ENCODE measurements at regions not wholly inside any gene's neighbourhood (a gene's known extent, or its start where the extent isn't known, plus 50 kb on each side); places are given as distances from the start of the nearest gene placed in this dataset.

DNA sequence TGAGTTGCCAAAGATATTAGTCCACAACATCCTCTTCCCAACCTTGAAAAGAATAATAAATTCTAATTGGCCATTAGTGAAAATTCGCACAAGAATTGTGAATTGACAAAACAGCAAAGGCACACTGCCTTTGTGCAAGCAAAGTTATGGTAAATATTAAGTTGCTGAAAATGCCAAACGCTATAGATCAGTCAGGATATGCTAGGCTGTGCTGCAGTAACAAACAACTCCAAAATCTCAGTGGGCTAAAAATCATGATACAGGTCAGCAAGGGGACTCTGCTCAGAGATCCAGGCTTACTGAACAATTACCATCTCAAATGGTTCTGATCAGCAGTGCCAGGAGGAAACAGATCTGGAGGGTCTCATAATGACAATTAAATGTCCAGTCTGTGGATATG is 238.0 kb upstream of the IGF1R start:
- Histone ChIP-seq H3K36me3 (ENCODE audit: control insufficient read depth in 5 of 5, insufficient read depth in 5 of 5, low read length in 5 of 5) (no peaks in the 10 kb centered on the region), H3K4me1 (ENCODE audit: control insufficient read depth in 5 of 5, insufficient read depth in 5 of 5, low read length in 5 of 5) (peaks cover 0 to 26% (median 22%) of the 10 kb centered on the region in 5 donors), H3K9ac (ENCODE audit: low read length in 5 of 5) (no peak overlapping the region), H3K27ac (ENCODE audit: low read depth, low read length) (no peak overlapping the region), H3K9me3 (ENCODE audit: control insufficient read depth in 5 of 5, low read length in 5 of 5) (peaks cover 0 to 8% (median 0%) of the 10 kb centered on the region in 5 donors), H3K27me3 (ENCODE audit: control insufficient read depth in 5 of 5, insufficient read depth in 4 of 5, low read length in 5 of 5) (no peaks in the 10 kb centered on the region), H3K4me3 (ENCODE audit: low read depth in 1 of 5, low read length in 5 of 5) (no peak overlapping the region)

DNA sequence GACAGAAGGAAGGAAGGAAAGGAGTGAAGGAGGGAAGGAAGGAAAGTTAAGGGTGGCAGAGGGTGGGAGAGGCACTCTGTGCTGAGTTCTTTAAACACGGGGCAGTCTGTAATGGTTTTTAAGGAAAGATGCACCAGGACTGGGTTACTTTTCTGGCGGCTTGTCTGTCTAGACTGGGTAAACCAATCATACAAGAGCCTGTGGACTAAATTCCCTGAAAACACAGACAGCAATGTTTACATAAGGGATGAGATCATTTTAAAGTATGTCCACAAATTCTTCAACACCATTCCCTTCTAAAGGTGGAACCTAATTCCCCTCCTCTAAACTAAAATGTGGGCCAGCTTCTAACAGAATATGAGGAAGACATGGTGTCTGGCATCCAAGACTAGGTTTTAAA is 235.5 kb upstream of the IGF1R start:
- Histone ChIP-seq H3K9me3 (ENCODE audit: control insufficient read depth in 5 of 5, low read length in 5 of 5) (peaks cover 0 to 8% (median 0%) of the 10 kb centered on the region in 5 donors), H3K27me3 (ENCODE audit: control insufficient read depth in 5 of 5, insufficient read depth in 4 of 5, low read length in 5 of 5) (peaks cover 0 to 2% (median 0%) of the 10 kb centered on the region in 5 donors), H3K27ac (ENCODE audit: low read depth, low read length) (no peak overlapping the region), H3K9ac (ENCODE audit: low read length in 5 of 5) (no peak overlapping the region), H3K4me1 (ENCODE audit: control insufficient read depth in 5 of 5, insufficient read depth in 5 of 5, low read length in 5 of 5) (peaks cover 5 to 50% (median 38%) of the 10 kb centered on the region in 5 donors), H3K36me3 (ENCODE audit: control insufficient read depth in 5 of 5, insufficient read depth in 5 of 5, low read length in 5 of 5) (no peaks in the 10 kb centered on the region), H3K4me3 (ENCODE audit: low read depth in 1 of 5, low read length in 5 of 5) (no peak overlapping the region)

DNA sequence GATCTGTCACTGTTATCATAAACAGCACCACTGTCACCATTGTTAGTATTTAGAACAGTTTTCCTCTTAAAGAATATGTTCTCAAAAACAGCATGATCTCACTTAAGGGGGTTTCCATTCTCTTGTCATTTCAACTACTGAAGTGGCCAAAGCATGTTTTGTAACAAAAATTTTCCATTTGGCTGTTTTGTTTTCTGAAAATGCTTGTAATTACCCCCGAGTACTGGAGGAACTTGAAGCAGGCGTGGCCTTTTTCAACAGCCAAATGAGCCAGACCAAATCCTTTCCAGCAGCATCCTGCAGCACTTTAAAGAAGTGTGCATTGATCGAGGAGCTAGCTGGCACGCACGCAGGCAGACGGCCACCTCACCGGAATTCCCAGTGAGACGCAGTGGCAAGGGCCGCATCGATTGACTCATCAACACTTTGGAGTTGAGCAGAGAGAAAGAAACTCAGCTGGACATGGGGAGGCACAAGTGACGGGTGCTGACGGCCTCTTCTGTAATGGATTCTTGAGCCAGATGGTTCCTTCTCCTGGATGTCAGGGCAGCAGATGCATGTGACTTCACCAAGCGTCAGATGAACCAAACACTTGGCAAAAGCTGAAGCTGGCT is 234.3 kb upstream of the IGF1R start:
- Histone ChIP-seq H3K27me3 (ENCODE audit: control insufficient read depth in 5 of 5, insufficient read depth in 4 of 5, low read length in 5 of 5) (peaks cover 0 to 2% (median 0%) of the 10 kb centered on the region in 5 donors), H3K27ac (ENCODE audit: low read depth, low read length) (peak overlapping the region; percentile 9), H3K9ac (ENCODE audit: low read length in 5 of 5) (no peak overlapping the region), H3K9me3 (ENCODE audit: control insufficient read depth in 5 of 5, low read length in 5 of 5) (peaks cover 0 to 8% (median 0%) of the 10 kb centered on the region in 5 donors), H3K4me3 (ENCODE audit: low read depth in 1 of 5, low read length in 5 of 5) (no peak overlapping the region), H3K36me3 (ENCODE audit: control insufficient read depth in 5 of 5, insufficient read depth in 5 of 5, low read length in 5 of 5) (no peaks in the 10 kb centered on the region), H3K4me1 (ENCODE audit: control insufficient read depth in 5 of 5, insufficient read depth in 5 of 5, low read length in 5 of 5) (peaks cover 5 to 56% (median 46%) of the 10 kb centered on the region in 5 donors)

DNA sequence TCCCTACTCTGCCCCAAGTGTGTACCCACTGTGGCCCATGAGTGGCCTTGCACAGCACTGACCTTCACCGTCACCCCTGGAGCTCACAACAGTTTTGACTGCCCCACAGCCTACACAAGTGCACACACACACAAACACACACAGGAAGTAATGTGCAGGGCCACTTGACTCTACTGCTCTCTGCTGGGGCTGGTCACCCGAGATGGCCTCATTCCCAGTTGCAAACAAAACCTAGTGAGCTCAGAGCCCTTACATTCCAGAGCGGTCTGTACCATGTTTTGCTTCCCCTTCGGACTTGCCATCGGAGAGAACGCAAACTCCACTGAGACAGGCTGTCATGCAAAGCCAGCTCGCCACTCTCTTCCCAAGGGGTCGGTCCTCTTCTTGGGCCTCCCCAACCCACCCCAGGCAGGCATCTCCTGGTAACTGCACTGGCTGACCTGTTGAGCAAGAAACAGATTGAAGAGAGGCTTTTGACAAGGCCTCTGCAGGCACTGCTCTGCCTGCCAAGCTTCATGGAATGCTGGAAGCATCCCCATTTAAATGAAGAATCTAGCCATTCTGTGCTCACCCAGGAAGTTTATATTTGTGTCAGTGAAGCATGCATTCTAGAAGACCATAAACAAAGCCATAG is 232.0 kb upstream of the IGF1R start:
- H3K9ac ChIP-seq (ENCODE audit: low read length in 5 of 5), result peak overlapping the region in 1 of 5 donors; percentile 24

DNA sequence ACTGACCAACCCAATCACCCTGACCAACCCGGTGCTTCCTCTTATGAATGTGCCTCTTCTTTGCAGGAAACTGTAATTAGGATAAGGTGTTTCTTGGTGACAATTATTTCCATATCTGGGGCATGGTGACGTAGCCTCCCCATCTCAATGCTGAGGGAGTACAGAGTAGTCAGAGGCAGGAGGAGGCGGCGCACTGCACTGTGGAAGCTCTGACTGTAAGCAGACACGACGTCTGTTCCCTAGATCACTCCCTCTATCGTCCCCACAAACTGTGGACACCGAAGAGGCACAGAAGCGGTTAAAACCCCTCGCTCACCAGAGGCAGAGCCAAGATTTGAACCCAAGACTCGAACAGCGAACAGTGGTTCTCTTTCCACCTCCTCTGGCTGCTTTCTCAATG is 231.0 kb upstream of the IGF1R start:
- H3K4me3 ChIP-seq (ENCODE audit: low read depth in 1 of 5, low read length in 5 of 5), result no peak overlapping the region
- H3K9me3 ChIP-seq (ENCODE audit: control insufficient read depth in 5 of 5, low read length in 5 of 5), result no peaks in the 10 kb centered on the region
- H3K27me3 ChIP-seq (ENCODE audit: control insufficient read depth in 5 of 5, insufficient read depth in 4 of 5, low read length in 5 of 5), result peaks cover 4 to 22% (median 17%) of the 10 kb centered on the region in 5 donors
- no peaks in the 10 kb centered on the region for H3K36me3 ChIP-seq (ENCODE audit: control insufficient read depth in 5 of 5, insufficient read depth in 5 of 5, low read length in 5 of 5)
- peaks cover 6 to 67% (median 48%) of the 10 kb centered on the region in 5 donors for H3K4me1 ChIP-seq (ENCODE audit: control insufficient read depth in 5 of 5, insufficient read depth in 5 of 5, low read length in 5 of 5)
- H3K9ac ChIP-seq (ENCODE audit: low read length in 5 of 5), result no peak overlapping the region
- H3K27ac ChIP-seq (ENCODE audit: low read depth, low read length), result peak overlapping the region; percentile 86

More for the DNA sequence above, 232.0 kb upstream of the IGF1R start:
- Histone ChIP-seq H3K36me3 (ENCODE audit: control insufficient read depth in 5 of 5, insufficient read depth in 5 of 5, low read length in 5 of 5) (no peaks in the 10 kb centered on the region), H3K27me3 (ENCODE audit: control insufficient read depth in 5 of 5, insufficient read depth in 4 of 5, low read length in 5 of 5) (peaks cover 0 to 12% (median 8%) of the 10 kb centered on the region in 5 donors), H3K9me3 (ENCODE audit: control insufficient read depth in 5 of 5, low read length in 5 of 5) (no peaks in the 10 kb centered on the region), H3K4me1 (ENCODE audit: control insufficient read depth in 5 of 5, insufficient read depth in 5 of 5, low read length in 5 of 5) (peaks cover 5 to 63% (median 46%) of the 10 kb centered on the region in 5 donors), H3K27ac (ENCODE audit: low read depth, low read length) (peak overlapping the region; percentile 86), H3K4me3 (ENCODE audit: low read depth in 1 of 5, low read length in 5 of 5) (peak overlapping the region in 1 of 5 donors; percentile 12)

DNA sequence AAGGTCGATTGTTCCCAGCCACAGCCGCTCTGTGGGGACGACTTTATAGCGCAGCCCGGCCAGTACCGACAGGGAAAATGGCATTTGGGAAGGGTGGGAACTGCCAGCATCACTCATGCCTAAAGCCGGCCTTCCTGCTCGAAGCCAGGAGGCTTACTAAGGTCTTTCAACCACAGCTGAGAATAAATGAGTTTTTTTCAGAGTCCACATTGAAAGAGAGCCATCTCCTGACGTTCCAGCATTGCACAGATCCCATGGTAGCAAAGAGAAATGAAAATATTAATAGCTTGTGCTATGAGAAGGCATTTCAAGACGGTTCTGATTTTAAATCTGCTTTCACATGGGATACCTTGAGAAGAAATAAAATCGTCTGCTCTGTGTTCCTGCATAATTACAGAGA is 230.2 kb upstream of the IGF1R start:
- Histone ChIP-seq H3K36me3 (ENCODE audit: control insufficient read depth in 5 of 5, insufficient read depth in 5 of 5, low read length in 5 of 5) (no peaks in the 10 kb centered on the region), H3K9me3 (ENCODE audit: control insufficient read depth in 5 of 5, low read length in 5 of 5) (no peaks in the 10 kb centered on the region), H3K4me3 (ENCODE audit: low read depth in 1 of 5, low read length in 5 of 5) (no peak overlapping the region), H3K27ac (ENCODE audit: low read depth, low read length) (no peak overlapping the region), H3K9ac (ENCODE audit: low read length in 5 of 5) (no peak overlapping the region), H3K4me1 (ENCODE audit: control insufficient read depth in 5 of 5, insufficient read depth in 5 of 5, low read length in 5 of 5) (peaks cover 6 to 67% (median 48%) of the 10 kb centered on the region in 5 donors), H3K27me3 (ENCODE audit: control insufficient read depth in 5 of 5, insufficient read depth in 4 of 5, low read length in 5 of 5) (peaks cover 4 to 27% (median 24%) of the 10 kb centered on the region in 5 donors)

DNA sequence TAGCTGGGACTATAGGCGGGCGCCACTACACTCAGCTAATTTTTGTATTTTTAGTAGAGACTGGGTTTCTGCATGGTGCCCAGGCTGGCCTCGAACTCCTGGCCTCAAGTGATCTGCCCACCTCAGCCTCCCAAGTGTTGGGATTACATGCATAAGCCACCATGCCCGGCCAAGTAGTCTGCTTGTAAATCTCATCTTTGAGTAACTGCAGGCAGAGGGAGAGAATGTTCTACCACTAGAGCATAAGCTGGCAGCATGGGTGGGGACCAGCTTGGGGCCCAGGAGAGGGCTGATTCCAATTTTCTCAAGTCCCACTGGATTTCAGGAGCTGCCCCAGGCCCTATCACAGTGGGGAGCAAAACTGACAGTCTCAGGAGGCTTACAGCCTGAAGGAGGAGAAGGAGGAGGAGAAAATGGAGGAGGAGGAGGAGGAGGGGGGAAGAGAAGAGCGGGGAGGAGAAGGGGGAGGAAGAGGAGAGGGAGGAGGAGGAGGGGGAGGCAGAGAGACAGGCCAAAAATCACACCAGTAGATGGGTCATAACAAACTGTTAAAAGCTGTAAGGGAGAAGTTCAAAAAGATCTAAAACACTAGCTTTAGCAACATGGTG is 229.1 kb upstream of the IGF1R start:
- Histone ChIP-seq H3K9me3 (ENCODE audit: control insufficient read depth in 5 of 5, low read length in 5 of 5) (no peaks in the 10 kb centered on the region), H3K4me1 (ENCODE audit: control insufficient read depth in 5 of 5, insufficient read depth in 5 of 5, low read length in 5 of 5) (peaks cover 6 to 60% (median 43%) of the 10 kb centered on the region in 5 donors), H3K27ac (ENCODE audit: low read depth, low read length) (no peak overlapping the region), H3K27me3 (ENCODE audit: control insufficient read depth in 5 of 5, insufficient read depth in 4 of 5, low read length in 5 of 5) (peaks cover 4 to 27% (median 24%) of the 10 kb centered on the region in 5 donors), H3K4me3 (ENCODE audit: low read depth in 1 of 5, low read length in 5 of 5) (no peak overlapping the region), H3K36me3 (ENCODE audit: control insufficient read depth in 5 of 5, insufficient read depth in 5 of 5, low read length in 5 of 5) (no peaks in the 10 kb centered on the region), H3K9ac (ENCODE audit: low read length in 5 of 5) (no peak overlapping the region)

DNA sequence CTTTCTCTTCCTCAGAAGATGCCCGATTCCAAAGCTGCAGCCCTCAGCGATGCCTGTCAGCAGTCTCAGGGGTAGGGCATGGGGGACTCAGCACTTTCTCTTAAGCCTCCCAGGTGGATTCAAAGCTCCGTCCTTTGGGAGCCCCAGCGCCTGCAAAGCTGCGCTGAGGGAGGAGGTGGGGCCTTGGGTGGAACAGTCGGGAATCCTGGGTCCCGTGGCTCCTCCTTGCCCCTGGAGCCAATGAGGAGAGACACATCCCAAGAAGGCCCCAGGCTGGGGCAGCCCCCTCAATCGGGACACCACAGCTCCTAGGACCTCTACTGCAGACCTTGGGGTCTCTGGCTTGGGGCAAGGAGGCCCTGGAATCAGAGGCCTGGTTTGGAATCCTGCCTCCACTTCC is 227.5 kb upstream of the IGF1R start:
- Histone ChIP-seq H3K36me3 (ENCODE audit: control insufficient read depth in 5 of 5, insufficient read depth in 5 of 5, low read length in 5 of 5) (no peaks in the 10 kb centered on the region), H3K9me3 (ENCODE audit: control insufficient read depth in 5 of 5, low read length in 5 of 5) (no peaks in the 10 kb centered on the region), H3K9ac (ENCODE audit: low read length in 5 of 5) (peak overlapping the region in 2 of 5 donors; percentile 16 to 17), H3K27me3 (ENCODE audit: control insufficient read depth in 5 of 5, insufficient read depth in 4 of 5, low read length in 5 of 5) (peaks cover 4 to 27% (median 24%) of the 10 kb centered on the region in 5 donors), H3K27ac (ENCODE audit: low read depth, low read length) (no peak overlapping the region), H3K4me1 (ENCODE audit: control insufficient read depth in 5 of 5, insufficient read depth in 5 of 5, low read length in 5 of 5) (peaks cover 6 to 48% (median 37%) of the 10 kb centered on the region in 5 donors), H3K4me3 (ENCODE audit: low read depth in 1 of 5, low read length in 5 of 5) (peak overlapping the region; percentile 8 to 61 (median 52))

DNA sequence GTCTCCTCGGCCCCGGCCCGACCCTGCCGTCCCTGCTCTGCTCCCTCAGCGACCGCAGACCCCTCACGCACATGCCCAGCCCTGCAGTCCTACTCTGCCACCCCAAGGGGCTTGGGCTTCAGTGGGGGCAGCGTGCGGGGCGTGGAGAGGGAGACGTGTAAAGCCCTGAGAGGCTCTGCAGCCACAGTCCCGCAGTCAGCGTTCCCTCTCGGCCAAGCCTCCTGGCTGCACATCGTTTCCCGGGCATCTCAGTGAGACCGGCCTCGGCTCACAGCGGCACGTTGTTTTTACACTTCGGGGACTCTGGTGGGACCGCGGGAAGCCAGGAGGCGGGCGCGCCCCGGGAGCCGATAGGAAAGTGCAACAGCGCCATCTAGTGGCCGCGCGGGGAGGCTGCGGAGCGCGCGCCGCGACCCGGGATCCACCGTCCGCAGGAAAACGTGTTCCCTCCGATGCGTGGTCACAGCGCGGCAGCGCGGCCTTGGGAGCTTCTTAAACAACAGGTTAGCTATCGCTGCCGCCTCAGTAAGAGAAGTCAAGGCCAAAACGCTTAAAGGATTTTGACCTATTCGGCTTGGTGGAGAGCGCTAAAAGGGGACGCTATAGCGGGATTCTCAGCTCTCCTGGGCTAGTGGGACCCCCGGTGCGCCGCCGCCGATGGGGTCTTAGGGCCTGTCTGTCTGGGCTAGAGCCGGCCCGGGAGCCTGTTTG is 226.8 kb upstream of the IGF1R start:
- Histone ChIP-seq H3K9me3 (ENCODE audit: control insufficient read depth in 5 of 5, low read length in 5 of 5) (no peaks in the 10 kb centered on the region), H3K9ac (ENCODE audit: low read length in 5 of 5) (peak overlapping the region in 2 of 5 donors; percentile 39 to 41), H3K27me3 (ENCODE audit: control insufficient read depth in 5 of 5, insufficient read depth in 4 of 5, low read length in 5 of 5) (peaks cover 4 to 33% (median 26%) of the 10 kb centered on the region in 5 donors), H3K4me1 (ENCODE audit: control insufficient read depth in 5 of 5, insufficient read depth in 5 of 5, low read length in 5 of 5) (peaks cover 1 to 42% (median 29%) of the 10 kb centered on the region in 5 donors), H3K36me3 (ENCODE audit: control insufficient read depth in 5 of 5, insufficient read depth in 5 of 5, low read length in 5 of 5) (no peaks in the 10 kb centered on the region), H3K4me3 (ENCODE audit: low read depth in 1 of 5, low read length in 5 of 5) (peak overlapping the region in 4 of 5 donors; percentile 47 to 61 (median 54)), H3K27ac (ENCODE audit: low read depth, low read length) (no peak overlapping the region)
